Peyer's patch (tissue), 4 donors: ENCODE measurements at regions not wholly inside any gene's neighbourhood (a gene's known extent, or its start where the extent isn't known, plus 50 kb on each side); places are given as distances from the start of the nearest gene placed in this dataset.
"Not testable (repeated sequence)": the region's sequence is repeated elsewhere in the genome, so short reads cannot be mapped to it uniquely, and the experiment has no call there.

ENCODE experiments used
- DNase-seq, 3 donors: peaks; one replicate each; pipeline ENCODE4 v3.0.0-alpha.2; 2017 to 2019
- H3K27ac ChIP-seq, 4 donors: fragments of 200-600 bp; sonication (generic); one replicate each; pipeline ENCODE4 v1.5.1; 2016 to 2019
- H3K27me3 ChIP-seq, 2 donors: fragments of 200-600 bp; sonication (generic); one replicate each; pipeline ENCODE4 v1.5.1; 2019
- H3K36me3 ChIP-seq, 3 donors: fragments of 200-600 bp; sonication (generic); one replicate each; pipeline ENCODE4 v1.5.1; 2016 to 2019
- H3K4me1 ChIP-seq, 4 donors: fragments of 200-600 bp; sonication (generic); one replicate each; pipeline ENCODE4 v1.5.1; 2016 to 2019
- H3K4me3 ChIP-seq, 4 donors: fragments of 200-600 bp; sonication (generic); 1 replicate in 3 of 4; 2 replicates in 1 of 4; pipeline ENCODE4 v1.5.1; 2016 to 2019; ENCODE audit warnings: mild to moderate bottlenecking in 1 of 4
- H3K9me3 ChIP-seq, 4 donors: fragments of 200-600 bp; sonication (generic); one replicate each; pipeline ENCODE4 v1.5.1; 2016 to 2019; ENCODE audit warnings: mild to moderate bottlenecking in 1 of 4
- CTCF ChIP-seq, 6 experiments: fragments of 450-650 bp in 4 of 6; fragments of 200-600 bp in 2 of 6; sonication (generic) in 1 of 6; IDR thresholded peaks; one replicate each; pipeline ENCODE4 v1.5.1; 2017 to 2019; ENCODE audit warnings: antibody characterized with exemption in 6 of 6, mild to moderate bottlenecking in 3 of 6, moderate library complexity in 1 of 6
- POLR2A ChIP-seq, 2 donors: fragments of 450-650 bp; IDR thresholded peaks; one replicate each; pipeline ENCODE4 v1.5.1; 2017; ENCODE audit warnings: antibody characterized with exemption in 2 of 2, mild to moderate bottlenecking in 2 of 2, moderate library complexity in 2 of 2

GRCh38 chr11:134940441-134941126 lies 528.5 kb upstream of the B3GAT1 start:
- H3K27ac ChIP-seq = no peak overlapping the region
- no peaks in the 10 kb centered on the region for H3K4me1 ChIP-seq
- no peaks in the 10 kb centered on the region for H3K36me3 ChIP-seq
- H3K4me3 ChIP-seq = no peak overlapping the region
- no peaks in the 10 kb centered on the region for H3K27me3 ChIP-seq
- H3K9me3 ChIP-seq = no peaks in the 10 kb centered on the region
- TF ChIP-seq CTCF (IDR thresholded peaks at IDR 0.05) = no peak
- TF ChIP-seq POLR2A (IDR thresholded peaks at IDR 0.05) = no peak
- DNase-seq = no peak

- DNase-seq = no peak
- no peaks in the 10 kb centered on the region for H3K4me1 ChIP-seq
- H3K27ac ChIP-seq = no peak overlapping the region
- no peak for TF ChIP-seq POLR2A (IDR thresholded peaks at IDR 0.05)
- TF ChIP-seq CTCF (IDR thresholded peaks at IDR 0.05) = no peak
- no peaks in the 10 kb centered on the region for H3K9me3 ChIP-seq
- no peak overlapping the region for H3K4me3 ChIP-seq
- H3K36me3 ChIP-seq = no peaks in the 10 kb centered on the region
- no peaks in the 10 kb centered on the region for H3K27me3 ChIP-seq
Measured at GRCh38 chr11:134939905-134940304, 527.9 kb upstream of the B3GAT1 start.

GRCh38 chr11:134939031-134939430 lies 527.0 kb upstream of the B3GAT1 start:
- no peaks in the 10 kb centered on the region for H3K36me3 ChIP-seq
- H3K9me3 ChIP-seq = no peaks in the 10 kb centered on the region
- TF ChIP-seq POLR2A (IDR thresholded peaks at IDR 0.05) (no peak), CTCF (IDR thresholded peaks at IDR 0.05) (no peak)
- H3K27me3 ChIP-seq = no peaks in the 10 kb centered on the region
- no peak overlapping the region for H3K4me3 ChIP-seq
- H3K4me1 ChIP-seq = no peaks in the 10 kb centered on the region
- H3K27ac ChIP-seq = no peak overlapping the region
- no peak for DNase-seq

GRCh38 chr11:134938212-134938611 lies 526.2 kb upstream of the B3GAT1 start:
- Histone ChIP-seq H3K4me3 (no peak overlapping the region), H3K36me3 (no peaks in the 10 kb centered on the region), H3K4me1 (no peaks in the 10 kb centered on the region), H3K27ac (no peak overlapping the region), H3K27me3 (no peaks in the 10 kb centered on the region), H3K9me3 (no peaks in the 10 kb centered on the region)
- no peak for TF ChIP-seq CTCF (IDR thresholded peaks at IDR 0.05)
- no peak for DNase-seq

- H3K4me1 ChIP-seq, H3K27me3 ChIP-seq, H3K9me3 ChIP-seq, H3K27ac ChIP-seq, DNase-seq, H3K4me3 ChIP-seq, H3K36me3 ChIP-seq: not testable (repeated sequence)
Measured at GRCh38 chr11:134937193-134937592, 525.2 kb upstream of the B3GAT1 start.

- H3K4me3 ChIP-seq = no peak overlapping the region
- H3K4me1 ChIP-seq = no peaks in the 10 kb centered on the region
- H3K27ac ChIP-seq = no peak overlapping the region
- no peaks in the 10 kb centered on the region for H3K9me3 ChIP-seq
- no peak for DNase-seq
- TF ChIP-seq CTCF (IDR thresholded peaks at IDR 0.05) = no peak
- no peak for TF ChIP-seq POLR2A (IDR thresholded peaks at IDR 0.05)
- no peaks in the 10 kb centered on the region for H3K27me3 ChIP-seq
- H3K36me3 ChIP-seq = no peaks in the 10 kb centered on the region
Measured at GRCh38 chr11:134932761-134933160, 520.7 kb upstream of the B3GAT1 start.
